ENCODE measurements at regions not wholly inside any gene's neighbourhood (a gene's known extent, or its start where the extent isn't known, plus 50 kb on each side); places are given as distances from the start of the nearest gene placed in this dataset.
"Not testable (repeated sequence)": the region's sequence is repeated elsewhere in the genome, so short reads cannot be mapped to it uniquely, and the experiment has no call there.

- not testable (repeated sequence) for TF ChIP-seq ELK1 (IDR thresholded peaks at IDR 0.05; ENCODE audit: low read depth, low read length); CTCF (IDR thresholded peaks at IDR 0.05); ZFP36 (IDR thresholded peaks at IDR 0.05; ENCODE audit: borderline replicate concordance, partially characterized antibody); PHF8 (IDR thresholded peaks at IDR 0.05; ENCODE audit: borderline replicate concordance, low read depth); GATA3 (IDR thresholded peaks at IDR 0.05; ENCODE audit: borderline replicate concordance); SMC3 (IDR thresholded peaks at IDR 0.05); RNF2 (IDR thresholded peaks at IDR 0.05; ENCODE audit: borderline replicate concordance, low read depth); EP300 (IDR thresholded peaks at IDR 0.05)
Observed at GRCh38 chr1:173376065-173376464, 101.1 kb upstream of the PRDX6 start.
